ENCODE measurements at regions not wholly inside any gene's neighbourhood (a gene's known extent, or its start where the extent isn't known, plus 50 kb on each side); places are given as distances from the start of the nearest gene placed in this dataset.

- no peak overlapping the region for H3K4me3 ChIP-seq (ENCODE audit: low read depth, low read length)
- DNase-seq (ENCODE audit: low read depth): no peak
- no peak for TF ChIP-seq CTCF (IDR thresholded peaks at IDR 0.05; ENCODE audit: insufficient read depth, low read length)
Observed at GRCh38 chr3:27581852-27582251, 97.7 kb upstream of the SLC4A7 start.

GRCh38 chr3:27578032-27578431 is 93.8 kb upstream of the SLC4A7 start:
- no peak for TF ChIP-seq CTCF (IDR thresholded peaks at IDR 0.05; ENCODE audit: insufficient read depth, low read length)
- DNase-seq (ENCODE audit: low read depth): peak; percentile 84
- H3K4me3 ChIP-seq (ENCODE audit: low read depth, low read length): no peak overlapping the region

GRCh38 chr3:27577504-27577903 is 93.3 kb upstream of the SLC4A7 start:
- H3K4me3 ChIP-seq (ENCODE audit: low read depth, low read length): no peak overlapping the region
- no peak for TF ChIP-seq CTCF (IDR thresholded peaks at IDR 0.05; ENCODE audit: insufficient read depth, low read length)
- DNase-seq (ENCODE audit: low read depth): peak; percentile 83

- H3K4me3 ChIP-seq (ENCODE audit: low read depth, low read length): no peak overlapping the region
- no peak for DNase-seq (ENCODE audit: low read depth)
- no peak for TF ChIP-seq CTCF (IDR thresholded peaks at IDR 0.05; ENCODE audit: insufficient read depth, low read length)
Observed at GRCh38 chr3:27576171-27576570, 92.0 kb upstream of the SLC4A7 start.

GRCh38 chr3:27575499-27575898 is 91.3 kb upstream of the SLC4A7 start:
- TF ChIP-seq CTCF (IDR thresholded peaks at IDR 0.05; ENCODE audit: insufficient read depth, low read length): no peak
- H3K4me3 ChIP-seq (ENCODE audit: low read depth, low read length): no peak overlapping the region
- DNase-seq (ENCODE audit: low read depth): no peak

GRCh38 chr3:27574438-27574795 is 90.2 kb upstream of the SLC4A7 start:
- DNase-seq (ENCODE audit: low read depth): no peak
- no peak for TF ChIP-seq CTCF (IDR thresholded peaks at IDR 0.05; ENCODE audit: insufficient read depth, low read length)
- no peak overlapping the region for H3K4me3 ChIP-seq (ENCODE audit: low read depth, low read length)

GRCh38 chr3:27573780-27574437 is 89.7 kb upstream of the SLC4A7 start:
- no peak for DNase-seq (ENCODE audit: low read depth)
- TF ChIP-seq CTCF (IDR thresholded peaks at IDR 0.05; ENCODE audit: insufficient read depth, low read length): no peak

More at GRCh38 chr3:27573780-27574437, 89.7 kb upstream of the SLC4A7 start:
- no peak overlapping the region for H3K4me3 ChIP-seq (ENCODE audit: low read depth, low read length)
